OCI-LY3 (cell line): ENCODE measurements at regions not wholly inside any gene's neighbourhood (a gene's known extent, or its start where the extent isn't known, plus 50 kb on each side); places are given as distances from the start of the nearest gene placed in this dataset.

Experiments used
- H2AFZ ChIP-seq: fragments of 200-600, 300-600 bp; shearing (Covaris generic); 2 replicates; pipeline ENCODE4 v1.6.0; 2014; ENCODE audit warnings: antibody characterized with exemption, low read depth, low read length
- H3K27ac ChIP-seq: fragments of 200-600, 300-600 bp; sonication (generic); 2 replicates; pipeline ENCODE4 v1.5.1; 2014; ENCODE audit warnings: mild to moderate bottlenecking, low read length, moderate library complexity, mixed read lengths
- H3K27me3 ChIP-seq: fragments of 200-600, 300-600 bp; sonication (generic); 2 replicates; pipeline ENCODE4 v1.6.1; 2014; ENCODE audit warnings: low read depth, low read length, mixed read lengths
- H3K36me3 ChIP-seq: fragments of 200-600, 300-600 bp; sonication (generic); replicated peaks from 2 replicates; pipeline ENCODE3; 2014; ENCODE audit warnings: low read depth, low read length, mixed read lengths
- H3K4me1 ChIP-seq: fragments of 300-600, 200-600 bp; sonication (generic); 2 replicates; pipeline ENCODE4 v1.6.1; 2014; ENCODE audit warnings: low read length, mixed read lengths
- H3K4me2 ChIP-seq: fragments of 200-600, 300-600 bp; sonication (generic); 2 replicates; pipeline ENCODE4 v1.6.1; 2014; ENCODE audit warnings: low read length, mixed read lengths
- H3K4me3 ChIP-seq: fragments of 300-600, 200-600 bp; sonication (generic); 2 replicates; pipeline ENCODE4 v1.5.1; 2014; ENCODE audit warnings: antibody characterized with exemption, mild to moderate bottlenecking, low read length, moderate library complexity
- H3K79me2 ChIP-seq: fragments of 300-600, 200-600 bp; shearing (Covaris generic); 2 replicates; pipeline ENCODE4 v1.6.1; 2014; ENCODE audit warnings: mild to moderate bottlenecking, low read length, mixed read lengths
- H3K9ac ChIP-seq: fragments of 300-600, 200-600 bp; shearing (Covaris generic); 2 replicates; pipeline ENCODE4 v1.6.0; 2014; ENCODE audit warnings: mild to moderate bottlenecking, low read length, moderate library complexity
- H3K9me3 ChIP-seq: fragments of 200-600, 300-600 bp; shearing (Covaris generic); 2 replicates; pipeline ENCODE4 v1.6.1; 2014; ENCODE audit warnings: low read length, mixed read lengths; ENCODE audit not compliant: insufficient read depth
- H4K20me1 ChIP-seq: fragments of 200-600, 300-600 bp; sonication (generic); 2 replicates; pipeline ENCODE4 v1.6.1; 2016; ENCODE audit warnings: low read length, mixed read lengths; ENCODE audit not compliant: insufficient read depth
- EZH2phosphoT487 ChIP-seq: fragments of 200-600 bp; shearing (Covaris generic); IDR thresholded peaks from 2 replicates; pipeline ENCODE4 v1.6.1; 2018; ENCODE audit warnings: antibody characterized with exemption, mixed run types, low read depth
- TF ChIP-seq, protein P1 (sequence below): fragments of 200-600, 300-600 bp; sonication (generic); IDR thresholded peaks from 2 replicates; pipeline ENCODE4 v1.5.1; 2014; ENCODE audit warnings: antibody characterized with exemption, low read length, low read depth

DNA sequence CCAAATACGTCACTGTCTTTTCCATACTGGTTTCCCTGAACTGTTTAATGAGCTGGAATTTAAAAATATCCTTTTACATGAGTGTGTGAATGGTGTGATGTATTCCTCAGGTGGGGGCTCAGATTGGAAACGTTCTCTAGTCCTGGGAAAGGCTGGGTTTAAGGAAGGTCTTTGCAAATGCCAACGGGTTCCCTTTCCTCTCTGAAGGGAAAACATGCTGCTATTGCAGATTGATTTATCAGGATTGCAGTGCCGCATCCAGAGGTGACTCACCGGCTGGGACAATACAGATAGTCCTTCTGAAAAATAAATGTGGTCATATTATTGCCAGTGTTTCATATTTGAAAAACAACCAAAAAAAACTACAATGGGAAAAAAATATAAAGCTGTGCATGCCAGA lies 193.1 kb upstream of the FLRT2 start:
- no peak overlapping the region for H3K9ac ChIP-seq
- H3K36me3 ChIP-seq: no peaks in the 10 kb centered on the region
- H2AFZ ChIP-seq: no peak overlapping the region
- no peak overlapping the region for H3K27ac ChIP-seq
- H3K4me1 ChIP-seq: no peaks in the 10 kb centered on the region
- H3K79me2 ChIP-seq: no peaks in the 10 kb centered on the region
- no peak for TF ChIP-seq EZH2phosphoT487
- TF ChIP-seq, protein P1, sequence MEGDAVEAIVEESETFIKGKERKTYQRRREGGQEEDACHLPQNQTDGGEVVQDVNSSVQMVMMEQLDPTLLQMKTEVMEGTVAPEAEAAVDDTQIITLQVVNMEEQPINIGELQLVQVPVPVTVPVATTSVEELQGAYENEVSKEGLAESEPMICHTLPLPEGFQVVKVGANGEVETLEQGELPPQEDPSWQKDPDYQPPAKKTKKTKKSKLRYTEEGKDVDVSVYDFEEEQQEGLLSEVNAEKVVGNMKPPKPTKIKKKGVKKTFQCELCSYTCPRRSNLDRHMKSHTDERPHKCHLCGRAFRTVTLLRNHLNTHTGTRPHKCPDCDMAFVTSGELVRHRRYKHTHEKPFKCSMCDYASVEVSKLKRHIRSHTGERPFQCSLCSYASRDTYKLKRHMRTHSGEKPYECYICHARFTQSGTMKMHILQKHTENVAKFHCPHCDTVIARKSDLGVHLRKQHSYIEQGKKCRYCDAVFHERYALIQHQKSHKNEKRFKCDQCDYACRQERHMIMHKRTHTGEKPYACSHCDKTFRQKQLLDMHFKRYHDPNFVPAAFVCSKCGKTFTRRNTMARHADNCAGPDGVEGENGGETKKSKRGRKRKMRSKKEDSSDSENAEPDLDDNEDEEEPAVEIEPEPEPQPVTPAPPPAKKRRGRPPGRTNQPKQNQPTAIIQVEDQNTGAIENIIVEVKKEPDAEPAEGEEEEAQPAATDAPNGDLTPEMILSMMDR: no peak
- H4K20me1 ChIP-seq: no peaks in the 10 kb centered on the region
- no peaks in the 10 kb centered on the region for H3K9me3 ChIP-seq
- no peaks in the 10 kb centered on the region for H3K27me3 ChIP-seq
- no peak overlapping the region for H3K4me3 ChIP-seq
- H3K4me2 ChIP-seq: no peak overlapping the region

DNA sequence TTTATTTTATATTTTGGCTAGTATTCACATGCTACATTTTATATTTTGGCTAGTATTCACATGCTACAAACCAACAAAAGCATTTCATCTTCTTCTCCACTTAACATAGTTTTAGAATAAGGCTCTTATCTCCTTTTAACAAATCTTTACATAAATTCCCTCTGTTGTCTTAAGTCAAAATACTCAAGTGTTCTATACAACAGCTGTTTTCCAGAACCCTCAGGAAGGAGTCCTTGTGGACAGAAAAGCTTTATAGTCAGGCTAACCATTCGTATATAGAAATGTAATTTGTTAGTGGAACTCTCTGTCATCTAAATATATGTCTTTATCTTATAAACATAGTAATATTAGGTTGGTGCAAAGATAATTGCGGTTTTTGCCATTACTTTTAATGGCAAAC lies 191.0 kb upstream of the FLRT2 start:
- no peaks in the 10 kb centered on the region for H3K4me1 ChIP-seq
- H3K36me3 ChIP-seq: no peaks in the 10 kb centered on the region
- no peak overlapping the region for H3K9ac ChIP-seq
- no peaks in the 10 kb centered on the region for H3K27me3 ChIP-seq
- no peak overlapping the region for H3K27ac ChIP-seq
- H3K9me3 ChIP-seq: no peaks in the 10 kb centered on the region
- no peak overlapping the region for H3K4me3 ChIP-seq
- no peak overlapping the region for H2AFZ ChIP-seq
- no peaks in the 10 kb centered on the region for H4K20me1 ChIP-seq
- TF ChIP-seq, protein P1: no peak
- no peak for TF ChIP-seq EZH2phosphoT487
- H3K79me2 ChIP-seq: no peaks in the 10 kb centered on the region
- H3K4me2 ChIP-seq: no peak overlapping the region

DNA sequence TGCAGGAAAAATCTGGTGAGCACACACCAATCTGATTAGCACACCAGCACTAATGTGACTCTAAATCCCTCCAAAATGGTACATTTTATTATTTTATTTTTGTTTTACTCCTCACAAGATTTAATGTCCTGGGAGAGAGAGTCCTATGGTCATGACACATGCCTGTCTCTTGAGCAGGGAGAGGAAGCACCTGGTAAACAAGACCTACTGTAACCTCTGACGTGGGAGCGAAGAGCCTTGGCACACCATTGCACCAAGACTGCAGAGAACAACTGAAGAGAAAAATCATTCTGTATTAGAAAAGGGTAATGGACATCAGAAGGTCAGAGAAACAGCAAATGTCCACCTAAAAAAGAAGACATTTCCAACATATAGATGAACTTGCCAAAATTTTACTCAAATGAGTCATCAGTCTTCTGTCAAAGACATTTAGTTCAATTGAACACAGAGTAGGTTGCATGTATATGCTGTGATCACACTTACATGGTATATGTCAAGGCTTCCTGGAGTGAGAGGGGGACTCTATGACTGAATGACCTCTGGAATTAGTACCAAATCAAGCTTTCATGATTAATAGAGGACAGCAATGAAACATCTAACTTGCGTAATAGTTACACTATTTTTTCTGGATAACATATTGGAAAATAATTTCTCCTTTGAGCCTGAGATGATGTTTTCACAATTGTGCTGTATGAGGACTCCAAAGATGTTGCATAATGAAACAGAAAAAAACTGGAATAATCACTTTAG lies 186.9 kb upstream of the FLRT2 start:
- H3K9ac ChIP-seq: no peak overlapping the region
- H3K4me2 ChIP-seq: no peak overlapping the region
- no peaks in the 10 kb centered on the region for H3K9me3 ChIP-seq
- H3K79me2 ChIP-seq: no peaks in the 10 kb centered on the region
- H4K20me1 ChIP-seq: no peaks in the 10 kb centered on the region
- H3K36me3 ChIP-seq: no peaks in the 10 kb centered on the region
- no peak overlapping the region for H2AFZ ChIP-seq
- TF ChIP-seq, protein P1: no peak
- no peak for TF ChIP-seq EZH2phosphoT487
- H3K27me3 ChIP-seq: no peaks in the 10 kb centered on the region
- H3K27ac ChIP-seq: no peak overlapping the region
- H3K4me3 ChIP-seq: no peak overlapping the region
- no peaks in the 10 kb centered on the region for H3K4me1 ChIP-seq

DNA sequence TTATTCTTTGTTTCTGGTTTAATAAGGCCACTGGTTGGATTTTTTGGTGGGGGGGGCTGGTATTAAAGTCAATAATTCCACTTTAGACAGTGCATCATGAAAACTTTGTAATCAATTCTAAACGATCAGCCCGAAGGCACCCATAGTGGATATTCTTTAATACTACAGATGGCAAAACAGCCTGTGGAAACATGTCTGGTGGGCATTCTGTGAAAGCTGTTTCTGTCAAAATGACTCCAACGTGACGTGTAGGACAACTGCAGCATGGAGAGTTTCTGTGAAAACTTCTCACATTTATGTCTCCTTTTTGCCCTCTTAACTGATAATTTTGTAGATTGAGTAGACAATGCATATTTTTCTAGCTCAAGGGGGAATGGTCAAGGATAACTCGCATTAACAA lies 185.8 kb upstream of the FLRT2 start:
- no peak overlapping the region for H3K27ac ChIP-seq
- no peaks in the 10 kb centered on the region for H3K9me3 ChIP-seq
- H4K20me1 ChIP-seq: no peaks in the 10 kb centered on the region
- H3K36me3 ChIP-seq: no peaks in the 10 kb centered on the region
- H3K4me1 ChIP-seq: no peaks in the 10 kb centered on the region
- TF ChIP-seq, protein P1: no peak
- TF ChIP-seq EZH2phosphoT487: no peak
- no peak overlapping the region for H3K4me3 ChIP-seq
- no peak overlapping the region for H2AFZ ChIP-seq
- H3K4me2 ChIP-seq: no peak overlapping the region
- no peaks in the 10 kb centered on the region for H3K27me3 ChIP-seq
- no peaks in the 10 kb centered on the region for H3K79me2 ChIP-seq
- no peak overlapping the region for H3K9ac ChIP-seq
